PC-9 (cell line): ENCODE measurements at regions not wholly inside any gene's neighbourhood (a gene's known extent, or its start where the extent isn't known, plus 50 kb on each side); places are given as distances from the start of the nearest gene placed in this dataset.

Source experiments
- EZH2 ChIP-seq: fragments of 200-600 bp; sonication (generic); IDR thresholded peaks from 2 replicates; pipeline ENCODE4 v1.8.0; 2017; ENCODE audit warnings: antibody characterized with exemption, low read depth
- TF ChIP-seq, protein P1 (sequence below): fragments of 200-600 bp; sonication (generic); conservative IDR thresholded peaks from 2 replicates; pipeline ENCODE4 v1.6.1; 2017; ENCODE audit warnings: mixed run types, antibody characterized with exemption, mild to moderate bottlenecking, moderate library complexity

DNA sequence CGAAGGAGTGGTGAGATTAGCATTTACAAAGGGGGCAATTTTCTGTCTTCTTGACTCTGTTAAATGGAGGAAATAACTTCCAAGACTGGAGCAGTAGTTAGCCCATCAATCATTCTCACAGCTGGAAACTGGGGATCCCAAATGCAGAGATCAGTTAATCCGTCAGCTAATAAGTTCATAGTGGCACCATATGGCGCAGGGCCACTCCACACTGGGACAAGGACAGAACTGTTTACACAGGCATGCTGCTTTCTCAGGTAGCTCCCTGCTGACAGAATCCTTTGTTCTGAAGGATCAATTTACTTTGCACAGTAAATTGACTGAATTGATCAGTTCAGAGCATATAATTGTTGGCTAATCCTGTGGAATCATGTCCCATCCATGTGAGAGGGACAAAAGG lies 395.7 kb downstream of the TMEM161B start:
- TF ChIP-seq, protein P1, sequence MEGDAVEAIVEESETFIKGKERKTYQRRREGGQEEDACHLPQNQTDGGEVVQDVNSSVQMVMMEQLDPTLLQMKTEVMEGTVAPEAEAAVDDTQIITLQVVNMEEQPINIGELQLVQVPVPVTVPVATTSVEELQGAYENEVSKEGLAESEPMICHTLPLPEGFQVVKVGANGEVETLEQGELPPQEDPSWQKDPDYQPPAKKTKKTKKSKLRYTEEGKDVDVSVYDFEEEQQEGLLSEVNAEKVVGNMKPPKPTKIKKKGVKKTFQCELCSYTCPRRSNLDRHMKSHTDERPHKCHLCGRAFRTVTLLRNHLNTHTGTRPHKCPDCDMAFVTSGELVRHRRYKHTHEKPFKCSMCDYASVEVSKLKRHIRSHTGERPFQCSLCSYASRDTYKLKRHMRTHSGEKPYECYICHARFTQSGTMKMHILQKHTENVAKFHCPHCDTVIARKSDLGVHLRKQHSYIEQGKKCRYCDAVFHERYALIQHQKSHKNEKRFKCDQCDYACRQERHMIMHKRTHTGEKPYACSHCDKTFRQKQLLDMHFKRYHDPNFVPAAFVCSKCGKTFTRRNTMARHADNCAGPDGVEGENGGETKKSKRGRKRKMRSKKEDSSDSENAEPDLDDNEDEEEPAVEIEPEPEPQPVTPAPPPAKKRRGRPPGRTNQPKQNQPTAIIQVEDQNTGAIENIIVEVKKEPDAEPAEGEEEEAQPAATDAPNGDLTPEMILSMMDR = no peak
- TF ChIP-seq EZH2 = no peak
